ENCODE measurements at regions not wholly inside any gene's neighbourhood (a gene's known extent, or its start where the extent isn't known, plus 50 kb on each side); places are given as distances from the start of the nearest gene placed in this dataset.

- no peak for TF ChIP-seq IRF3 (IDR thresholded peaks at IDR 0.05)
- no peak for TF ChIP-seq POLR2A (IDR thresholded peaks at IDR 0.05; ENCODE audit: low read depth, low read length)
- TF ChIP-seq GABPA (IDR thresholded peaks at IDR 0.05; ENCODE audit: low read depth): no peak
- no peak for TF ChIP-seq SMAD5 (IDR thresholded peaks at IDR 0.05; ENCODE audit: low read depth)
- TF ChIP-seq STAT3 (IDR thresholded peaks at IDR 0.05; ENCODE audit: low read depth, low read length): no peak
- TF ChIP-seq RELA (IDR thresholded peaks at IDR 0.05; ENCODE audit: borderline replicate concordance, partially characterized antibody): no peak
- TF ChIP-seq, protein P1, sequence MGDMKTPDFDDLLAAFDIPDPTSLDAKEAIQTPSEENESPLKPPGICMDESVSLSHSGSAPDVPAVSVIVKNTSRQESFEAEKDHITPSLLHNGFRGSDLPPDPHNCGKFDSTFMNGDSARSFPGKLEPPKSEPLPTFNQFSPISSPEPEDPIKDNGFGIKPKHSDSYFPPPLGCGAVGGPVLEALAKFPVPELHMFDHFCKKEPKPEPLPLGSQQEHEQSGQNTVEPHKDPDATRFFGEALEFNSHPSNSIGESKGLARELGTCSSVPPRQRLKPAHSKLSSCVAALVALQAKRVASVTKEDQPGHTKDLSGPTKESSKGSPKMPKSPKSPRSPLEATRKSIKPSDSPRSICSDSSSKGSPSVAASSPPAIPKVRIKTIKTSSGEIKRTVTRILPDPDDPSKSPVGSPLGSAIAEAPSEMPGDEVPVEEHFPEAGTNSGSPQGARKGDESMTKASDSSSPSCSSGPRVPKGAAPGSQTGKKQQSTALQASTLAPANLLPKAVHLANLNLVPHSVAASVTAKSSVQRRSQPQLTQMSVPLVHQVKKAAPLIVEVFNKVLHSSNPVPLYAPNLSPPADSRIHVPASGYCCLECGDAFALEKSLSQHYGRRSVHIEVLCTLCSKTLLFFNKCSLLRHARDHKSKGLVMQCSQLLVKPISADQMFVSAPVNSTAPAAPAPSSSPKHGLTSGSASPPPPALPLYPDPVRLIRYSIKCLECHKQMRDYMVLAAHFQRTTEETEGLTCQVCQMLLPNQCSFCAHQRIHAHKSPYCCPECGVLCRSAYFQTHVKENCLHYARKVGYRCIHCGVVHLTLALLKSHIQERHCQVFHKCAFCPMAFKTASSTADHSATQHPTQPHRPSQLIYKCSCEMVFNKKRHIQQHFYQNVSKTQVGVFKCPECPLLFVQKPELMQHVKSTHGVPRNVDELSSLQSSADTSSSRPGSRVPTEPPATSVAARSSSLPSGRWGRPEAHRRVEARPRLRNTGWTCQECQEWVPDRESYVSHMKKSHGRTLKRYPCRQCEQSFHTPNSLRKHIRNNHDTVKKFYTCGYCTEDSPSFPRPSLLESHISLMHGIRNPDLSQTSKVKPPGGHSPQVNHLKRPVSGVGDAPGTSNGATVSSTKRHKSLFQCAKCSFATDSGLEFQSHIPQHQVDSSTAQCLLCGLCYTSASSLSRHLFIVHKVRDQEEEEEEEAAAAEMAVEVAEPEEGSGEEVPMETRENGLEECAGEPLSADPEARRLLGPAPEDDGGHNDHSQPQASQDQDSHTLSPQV (IDR thresholded peaks at IDR 0.05): no peak
Observed at GRCh38 chr16:86296256-86296655, 214.1 kb upstream of the FOXF1 start (continued).

DNA sequence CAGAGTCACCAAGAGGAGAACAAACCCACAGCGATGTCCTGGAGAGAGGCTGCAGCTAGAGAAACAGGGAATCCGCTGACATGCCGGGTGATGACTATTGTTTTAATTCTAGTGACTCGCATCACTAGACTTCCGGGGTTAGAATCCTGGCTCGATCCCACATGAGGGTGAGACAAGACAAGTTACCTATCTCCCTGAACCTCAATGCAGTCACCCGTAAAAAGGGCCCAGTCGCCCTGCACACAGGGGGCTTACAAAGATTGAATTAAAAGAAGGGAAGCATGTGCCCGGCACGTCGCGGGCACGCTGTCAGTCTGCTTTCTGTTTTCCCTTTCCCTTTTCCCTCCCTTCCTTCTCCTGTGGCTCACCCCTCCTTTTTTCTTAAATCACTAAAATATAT, 212.9 kb upstream of the FOXF1 start:
- no peak for FAIRE-seq
- ChIA-PET POLR2A (no interaction called here), CTCF (no interaction called here), RAD21 (ENCODE audit: unreplicated experiment) (no interaction called here), SMC1A (ENCODE audit: uncharacterized antibody, unreplicated experiment) (no interaction called here)
- DNase-seq (ENCODE audit: low read depth, low spot score): no peak
- no peak overlapping the region for H3K9ac ChIP-seq (ENCODE audit: control insufficient read depth, insufficient read depth, low read length)
- ATAC-seq: no peak
- no peak overlapping the region for H3K27ac ChIP-seq (ENCODE audit: control insufficient read depth, insufficient read depth)
- in situ Hi-C loops (cut with MboI): no loop called here
- no peak overlapping the region for H3K4me2 ChIP-seq (ENCODE audit: control insufficient read depth, insufficient read depth)
- no peaks in the 10 kb centered on the region for H3K36me3 ChIP-seq (ENCODE audit: control insufficient read depth in 2 of 2, insufficient read depth in 2 of 2, low read length in 1 of 2)
- BruUV-seq (replicated peaks): no TSS peak
- no peaks in the 10 kb centered on the region for H4K20me1 ChIP-seq (ENCODE audit: control insufficient read depth, insufficient read depth)
- no peaks in the 10 kb centered on the region for H3K79me2 ChIP-seq (ENCODE audit: control insufficient read depth, insufficient read depth, low read length)
- WGBS (ENCODE audit: insufficient coverage, insufficient replicate concordance, low lambda C conversion rate, missing lambda C conversion rate): 27% methylated on average over 13 of the region's 13 CpGs
- no peaks in the 10 kb centered on the region; the same call in 2 of the 3 replicates for H3K9me3 ChIP-seq (replicated peaks; ENCODE audit: control insufficient read depth, insufficient read depth, low read length)
- H3K27me3 ChIP-seq (replicated peaks in 1 of 2; ENCODE audit: control insufficient read depth in 2 of 2, insufficient read depth in 2 of 2, low read length in 1 of 2): peaks cover 3 to 13% of the 10 kb centered on the region in 2 experiments
- H3K4me1 ChIP-seq (ENCODE audit: control insufficient read depth, insufficient read depth, low read length): no peaks in the 10 kb centered on the region
- H3K4me3 ChIP-seq: no peak overlapping the region
- intact Hi-C loops (cut with micrococcal nuclease; ENCODE audit: unreplicated experiment): no loop called here
- H2AFZ ChIP-seq (ENCODE audit: control insufficient read depth, low read depth, low read length): no peak overlapping the region
- TF ChIP-seq HDAC2 (IDR thresholded peaks at IDR 0.05): no peak
- no peak for TF ChIP-seq RAD51 (IDR thresholded peaks at IDR 0.05)
- no peak for TF ChIP-seq FOXM1 (IDR thresholded peaks at IDR 0.05; ENCODE audit: low read depth, low read length)
- TF ChIP-seq ZZZ3 (IDR thresholded peaks at IDR 0.05; ENCODE audit: control insufficient read depth, insufficient read length, low read depth): no peak
- TF ChIP-seq ZBTB11 (CRISPR knock-in tag; IDR thresholded peaks at IDR 0.05): no peak
- no peak for TF ChIP-seq HDGF (IDR thresholded peaks at IDR 0.05)

Data from GM12878 (cell line).